SK-N-MC (cell line): ENCODE measurements at regions not wholly inside any gene's neighbourhood (a gene's known extent, or its start where the extent isn't known, plus 50 kb on each side); places are given as distances from the start of the nearest gene placed in this dataset.

Experiments
- EZH2 ChIP-seq: fragments of 200-600 bp; sonication (generic); IDR thresholded peaks from one replicate; pipeline ENCODE4 v1.6.1; 2017; ENCODE audit warnings: antibody characterized with exemption
- FOXP2 ChIP-seq: optimal IDR thresholded peaks from 2 replicates; pipeline ENCODE3; 2011; ENCODE audit warnings: mild to moderate bottlenecking, moderate library complexity; ENCODE audit not compliant: insufficient read depth; ENCODE audit errors: extremely low read length, control extremely low read depth
- POLR2AphosphoS5 ChIP-seq: IDR thresholded peaks from 2 replicates; pipeline ENCODE4 v1.6.1; 2012; ENCODE audit warnings: mild to moderate bottlenecking, low read depth, low read length, borderline replicate concordance

DNA sequence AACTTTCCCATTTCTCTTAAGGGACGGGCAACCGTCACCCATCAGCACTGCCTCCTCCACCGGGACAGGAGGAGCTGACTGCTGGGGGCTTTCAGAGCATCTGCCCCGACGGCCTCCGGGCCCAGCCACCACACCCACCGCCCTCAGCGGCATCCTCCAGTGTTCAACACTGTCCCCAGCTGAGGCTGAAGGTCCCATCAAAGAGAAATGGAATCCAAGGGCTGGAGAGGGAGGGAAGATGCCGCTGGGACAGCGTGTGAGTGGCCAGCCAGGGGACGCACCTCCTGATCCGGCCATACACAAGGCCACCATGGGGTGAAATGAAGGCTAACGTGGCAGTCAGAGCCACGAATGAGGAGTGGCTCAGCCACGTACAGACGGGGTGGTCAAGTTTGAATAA is 153.6 kb upstream of the PPP2R2D start:
- no peak for TF ChIP-seq EZH2
- TF ChIP-seq POLR2AphosphoS5 = no peak
- no peak for TF ChIP-seq FOXP2
